ENCODE measurements at regions not wholly inside any gene's neighbourhood (a gene's known extent, or its start where the extent isn't known, plus 50 kb on each side); places are given as distances from the start of the nearest gene placed in this dataset.
"Not testable (repeated sequence)": the region's sequence is repeated elsewhere in the genome, so short reads cannot be mapped to it uniquely, and the experiment has no call there.

DNA sequence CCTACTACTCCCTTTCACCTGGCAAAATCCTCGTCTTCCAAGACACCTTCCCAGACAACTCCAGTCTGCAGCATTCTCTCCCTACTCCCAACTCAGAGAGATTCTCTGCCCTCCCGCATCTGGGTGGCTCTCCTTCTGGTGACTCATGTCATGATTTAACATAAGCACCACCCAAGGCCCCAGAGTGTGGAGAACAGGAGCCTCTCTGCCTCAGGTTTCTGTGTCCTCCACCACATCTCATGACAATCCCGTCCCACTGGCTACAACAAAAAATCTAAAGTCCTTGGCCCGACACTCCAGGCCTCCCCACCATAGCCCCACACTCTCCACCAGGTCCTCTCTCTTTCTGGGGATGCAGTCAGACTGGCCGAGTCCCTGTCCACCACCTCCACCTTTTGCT is 197.1 kb downstream of the BCL11A start:
- DNase-seq, result no peak

DNA sequence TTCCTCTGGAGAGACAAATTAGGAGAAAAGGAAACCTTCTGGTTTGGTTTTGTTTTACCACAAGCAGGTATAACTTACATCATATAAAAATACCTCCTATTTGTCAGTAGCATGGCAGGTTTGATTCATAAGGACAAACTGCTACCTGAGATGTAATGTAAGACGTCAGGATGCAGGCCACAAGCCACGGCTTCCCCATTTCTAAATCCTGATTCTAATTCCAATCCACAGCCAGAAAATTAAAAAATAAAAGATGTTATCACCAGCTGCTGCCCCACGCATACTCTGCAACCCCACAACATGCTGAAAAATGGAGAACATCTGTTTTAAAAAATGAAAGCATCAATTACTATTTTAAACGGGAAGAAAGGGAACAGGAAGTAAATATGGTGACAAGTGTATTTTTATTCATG is 197.6 kb downstream of the BCL11A start:
- DNase-seq, result no peak

DNA sequence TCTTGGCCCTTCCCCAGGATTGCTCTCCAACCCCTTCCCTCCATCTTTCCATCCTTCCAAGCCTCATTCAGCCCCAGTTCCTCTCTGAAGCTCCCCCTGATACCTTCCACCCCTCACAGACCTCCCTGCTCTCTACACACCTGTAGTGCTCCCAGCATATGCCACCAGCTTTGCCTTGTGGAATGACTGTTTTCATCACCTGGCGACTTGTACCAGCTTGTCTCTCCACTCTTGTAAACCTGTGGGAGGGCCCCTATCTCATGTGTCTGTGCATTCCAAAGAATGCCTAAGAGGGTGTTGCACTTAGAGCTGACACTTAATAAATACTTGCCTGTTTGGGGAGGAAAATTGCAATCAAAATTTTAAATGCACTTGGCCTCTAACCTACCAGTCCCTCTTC is 198.7 kb downstream of the BCL11A start:
- no peak for DNase-seq

DNA sequence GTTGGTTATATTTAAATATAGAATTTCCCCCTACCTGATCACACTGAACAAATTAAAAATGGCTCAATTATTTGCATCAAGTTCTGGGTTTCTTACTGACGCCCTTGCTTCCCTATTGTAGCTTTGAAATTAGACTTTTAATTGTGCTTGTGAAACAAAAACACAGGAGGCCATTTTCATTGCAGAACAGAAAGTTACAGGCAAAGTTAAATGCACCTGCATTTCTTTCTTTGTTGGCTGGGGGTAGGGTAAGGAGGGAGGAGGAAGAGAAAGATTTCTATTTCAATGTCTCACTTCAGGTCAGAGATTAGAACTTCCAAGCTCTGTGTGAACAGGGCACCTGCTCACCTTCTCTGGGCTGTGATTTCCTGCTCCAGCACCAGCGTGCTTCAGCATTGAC is 199.6 kb downstream of the BCL11A start:
- DNase-seq, result no peak

DNA sequence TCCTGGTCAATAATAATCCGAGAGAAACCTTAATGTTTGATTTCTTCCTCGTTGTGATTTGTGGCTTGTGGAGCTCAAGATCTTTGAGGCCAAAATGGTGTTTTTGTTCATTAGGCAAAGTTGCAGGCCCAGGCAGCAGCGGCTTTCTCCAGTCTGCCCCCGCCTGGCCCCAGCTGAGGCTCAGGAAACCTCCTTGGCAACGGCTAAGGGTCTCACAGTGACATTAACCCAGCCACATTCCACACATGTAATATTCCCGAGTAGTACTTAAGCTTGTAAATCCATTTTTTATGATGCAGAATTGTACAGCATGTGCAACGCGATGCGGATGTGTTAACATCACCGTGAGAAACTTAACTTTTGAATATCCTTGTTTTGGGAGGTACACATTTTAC is 200.1 kb downstream of the BCL11A start:
- DNase-seq, result no peak

DNA sequence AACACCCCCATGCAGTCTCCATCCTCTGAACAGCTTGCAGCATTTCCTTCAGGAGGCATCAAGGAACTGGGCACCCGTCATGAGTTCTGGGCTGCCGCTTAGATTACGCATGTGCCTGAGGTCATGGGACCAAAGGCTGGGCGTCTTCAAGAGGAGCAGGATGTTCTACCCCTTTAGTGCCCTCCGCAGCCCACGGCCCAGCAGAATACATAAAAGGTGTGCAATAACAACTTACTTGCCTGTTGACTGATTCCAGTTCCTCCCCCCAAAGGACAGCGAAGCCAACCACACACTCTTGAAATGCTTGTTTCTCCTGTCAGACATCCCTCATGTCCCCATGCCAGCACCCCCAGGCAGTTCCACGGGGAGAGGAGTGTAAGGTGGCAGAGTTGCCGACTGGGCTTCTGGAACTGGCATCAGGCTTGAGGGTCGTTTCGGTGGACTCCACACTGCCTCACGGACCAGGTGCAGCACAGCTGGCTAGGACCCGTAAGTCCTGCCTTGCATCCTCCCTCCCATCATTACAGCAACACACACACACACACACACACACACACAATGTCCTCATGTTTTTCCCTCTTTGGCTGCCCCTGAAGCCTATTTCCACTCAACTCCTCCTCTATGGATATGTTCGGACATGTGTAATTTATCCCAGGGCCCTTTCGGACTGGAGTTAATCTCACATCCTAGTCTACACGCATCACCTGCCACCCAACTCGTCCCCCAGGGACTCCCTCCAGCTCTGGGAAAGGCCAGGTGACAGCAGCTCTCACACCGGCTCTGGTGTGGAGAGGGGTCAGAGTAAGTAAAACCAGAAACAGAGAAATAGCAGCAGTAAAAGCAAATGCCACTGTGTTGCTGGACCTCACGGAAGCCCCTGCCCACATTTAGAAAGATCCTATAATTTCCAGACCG is 200.7 kb downstream of the BCL11A start:
- DNase-seq, result no peak

DNA sequence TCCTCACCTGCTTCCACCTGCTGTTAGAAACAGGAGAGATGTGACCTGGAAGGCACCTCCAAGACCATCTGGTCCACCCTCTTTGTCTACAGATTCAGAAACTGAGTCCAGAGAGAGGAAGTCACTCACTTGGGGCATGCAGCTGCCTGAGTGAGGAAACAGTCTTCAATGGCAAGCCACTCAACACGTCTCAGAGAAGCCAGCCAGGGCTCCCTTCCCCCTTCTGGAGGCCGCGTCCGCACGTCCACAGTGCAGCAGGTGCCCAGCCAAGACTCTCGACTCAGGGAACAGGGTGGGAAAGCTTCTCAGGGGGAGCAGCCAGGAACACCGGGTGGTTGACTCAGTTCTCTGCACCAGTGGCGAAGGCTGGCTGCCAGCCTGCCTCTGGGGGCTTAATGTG is 201.7 kb downstream of the BCL11A start:
- no peak for DNase-seq

DNA sequence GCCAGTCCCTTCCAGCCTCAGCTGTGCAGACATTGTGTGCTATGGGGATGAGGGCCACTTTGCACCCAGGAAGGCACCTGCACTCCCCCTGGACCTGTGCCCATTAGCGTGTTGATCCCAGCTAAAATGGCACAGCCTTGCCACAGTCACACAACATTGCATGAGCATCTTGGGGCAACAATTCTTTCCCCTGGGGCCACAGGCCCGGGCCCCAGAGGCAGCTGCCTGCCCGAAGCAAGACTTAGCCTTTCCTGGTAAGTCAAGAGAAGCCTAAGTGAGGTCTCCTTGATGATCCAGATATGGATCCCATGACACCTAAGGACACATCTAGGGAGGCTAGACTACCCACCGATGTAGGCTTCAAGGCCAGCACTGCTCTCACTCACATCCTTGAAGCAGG is 202.1 kb downstream of the BCL11A start:
- DNase-seq, result no peak

DNA sequence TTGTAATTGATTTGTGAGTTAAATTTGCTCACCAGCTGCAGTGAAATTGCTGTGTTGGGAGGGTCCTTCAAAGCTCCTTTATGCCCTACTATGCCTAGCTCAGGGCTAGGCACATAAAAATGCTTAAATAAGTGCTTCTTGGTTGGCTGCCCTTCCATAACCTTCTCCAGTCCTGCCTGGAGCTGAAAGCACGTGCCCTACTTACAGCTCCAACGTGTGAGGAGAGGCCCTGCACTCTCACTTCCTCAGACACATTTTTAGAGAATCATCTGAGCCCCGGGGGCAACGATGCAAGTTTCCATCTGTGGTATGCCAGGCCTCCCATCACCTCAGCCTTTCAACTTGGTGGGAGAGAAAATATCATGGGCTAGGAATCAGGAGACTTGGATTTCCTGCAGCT is 202.7 kb downstream of the BCL11A start:
- no peak for DNase-seq

DNA sequence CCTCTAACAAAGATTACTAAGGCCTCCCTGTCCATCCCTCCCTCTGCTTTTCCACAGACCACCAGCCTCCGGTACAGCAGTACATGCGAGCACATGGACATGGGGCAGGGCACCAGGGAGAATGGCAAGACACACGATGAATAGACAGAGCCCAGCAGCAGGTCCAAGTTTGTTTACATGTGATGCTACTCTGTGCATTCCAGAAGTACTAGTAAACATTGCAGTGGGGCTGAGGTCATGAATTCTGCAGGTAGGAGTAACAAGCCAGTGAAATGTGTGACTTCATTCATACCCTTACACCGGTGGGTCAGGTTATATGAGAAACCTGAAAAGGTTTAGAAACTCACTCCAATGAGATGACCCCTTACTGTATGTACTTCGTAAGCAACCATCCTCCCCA is 205.7 kb downstream of the BCL11A start:
- DNase-seq, result no peak

DNA sequence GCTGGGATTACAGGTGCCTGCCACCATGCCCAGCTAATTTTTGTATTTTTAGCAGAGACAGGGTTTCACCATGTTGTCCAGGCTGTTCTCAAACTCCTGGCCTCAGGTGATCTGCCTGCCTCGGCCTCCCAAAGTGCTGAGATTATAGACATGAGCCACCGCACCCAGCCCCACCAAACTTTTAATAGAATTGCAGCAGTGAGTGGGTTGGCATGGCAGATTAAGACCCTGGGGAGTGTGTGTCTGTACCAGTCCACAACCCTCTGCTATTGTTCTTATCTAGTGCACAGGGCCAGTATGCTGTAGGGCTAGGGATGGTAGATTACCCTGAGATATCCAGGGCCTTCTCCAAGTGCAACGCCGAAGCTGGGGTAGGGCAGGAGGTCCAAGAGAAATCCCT is 211.0 kb downstream of the BCL11A start:
- not testable (repeated sequence) for DNase-seq

DNA sequence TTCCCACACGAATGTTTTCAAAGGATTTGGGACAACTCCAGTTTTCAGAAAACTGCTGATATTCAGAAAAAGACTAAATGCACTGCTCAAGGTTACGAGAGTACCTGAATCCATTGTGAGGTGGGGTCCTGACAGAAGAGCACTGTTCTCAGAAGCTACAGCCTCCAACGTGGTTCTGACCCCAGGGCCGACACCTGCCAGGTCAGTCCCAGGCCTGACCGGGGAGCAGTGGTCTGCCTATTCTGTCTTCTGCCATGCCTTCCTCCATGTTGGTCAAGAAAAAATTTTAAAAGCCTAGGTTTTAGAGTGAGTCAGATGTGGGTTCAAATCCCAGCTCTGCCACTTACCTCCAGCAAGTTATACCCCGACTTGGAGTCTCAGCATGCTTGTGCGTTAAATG is 212.3 kb downstream of the BCL11A start:
- no peak for DNase-seq

DNA sequence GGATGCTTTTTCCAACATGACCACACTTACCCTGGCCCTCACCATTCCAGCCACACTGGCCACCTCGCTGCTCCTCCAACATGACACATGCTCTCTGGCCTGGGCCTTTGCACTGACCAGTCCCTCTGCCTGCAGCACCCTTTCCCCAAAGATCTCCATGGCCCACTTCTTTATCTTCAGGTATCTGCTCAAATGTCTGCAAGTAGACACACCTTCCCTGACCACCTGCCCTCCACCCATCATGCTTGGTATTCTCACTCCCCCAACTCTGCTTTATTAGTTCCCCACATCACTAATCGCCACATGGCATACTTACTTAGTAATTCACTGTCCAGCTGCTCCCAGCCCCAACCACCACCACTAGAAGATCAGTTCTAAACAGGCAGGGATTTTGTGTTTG is 214.2 kb downstream of the BCL11A start:
- DNase-seq, result no peak

DNA sequence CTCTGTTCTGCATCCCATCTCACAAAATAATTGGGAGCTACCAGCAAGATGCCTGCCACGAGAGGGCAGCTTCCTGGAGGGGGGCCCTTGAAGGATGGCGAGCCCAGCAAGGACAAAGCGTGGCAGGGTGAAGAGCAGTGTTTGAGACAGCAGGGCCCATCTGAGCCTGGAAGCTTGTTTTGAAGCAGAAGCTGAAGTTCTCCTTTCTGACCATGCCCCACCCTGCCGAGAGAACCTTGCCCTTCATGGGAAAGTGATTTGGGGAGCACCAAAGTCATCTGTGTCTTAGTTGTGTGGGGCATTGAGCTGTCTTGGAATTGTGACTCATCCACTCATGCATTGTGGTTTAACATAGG is 216.3 kb downstream of the BCL11A start:
- peak; percentile 24 for DNase-seq

DNA sequence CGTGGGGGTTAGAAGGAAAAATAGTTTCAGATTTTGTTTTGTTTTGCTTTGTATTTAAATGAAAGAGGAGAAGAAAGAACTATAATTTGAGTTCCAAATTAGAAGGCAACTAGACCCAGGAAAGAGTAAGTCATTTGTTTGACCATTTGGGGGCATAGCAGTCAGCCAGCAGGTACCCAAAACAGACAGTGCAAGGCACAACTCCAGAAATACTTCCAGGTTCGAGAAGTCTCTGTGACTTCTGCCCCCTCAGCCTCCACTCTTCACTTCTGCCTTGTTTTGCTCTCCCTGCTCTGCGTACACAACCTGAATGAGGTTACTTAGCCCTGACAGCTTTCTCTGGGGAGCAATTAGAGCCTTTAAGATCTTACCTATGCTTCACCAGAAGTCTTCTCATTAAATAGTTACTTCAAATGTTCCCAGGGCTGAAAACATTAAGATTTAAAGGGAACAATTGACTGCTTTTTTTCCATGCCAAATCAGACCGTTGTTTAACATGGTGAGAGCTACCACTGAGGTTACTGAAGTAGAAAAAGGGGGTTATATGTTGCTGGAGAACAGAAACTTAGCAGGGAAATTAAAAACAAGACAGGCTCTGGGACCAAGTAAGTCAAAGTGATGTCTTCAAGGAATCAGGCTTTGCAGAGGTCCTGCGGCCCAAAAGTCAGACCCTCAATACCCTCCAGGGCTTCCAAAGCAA is 216.9 kb downstream of the BCL11A start:
- peak; percentile 30 for DNase-seq

DNA sequence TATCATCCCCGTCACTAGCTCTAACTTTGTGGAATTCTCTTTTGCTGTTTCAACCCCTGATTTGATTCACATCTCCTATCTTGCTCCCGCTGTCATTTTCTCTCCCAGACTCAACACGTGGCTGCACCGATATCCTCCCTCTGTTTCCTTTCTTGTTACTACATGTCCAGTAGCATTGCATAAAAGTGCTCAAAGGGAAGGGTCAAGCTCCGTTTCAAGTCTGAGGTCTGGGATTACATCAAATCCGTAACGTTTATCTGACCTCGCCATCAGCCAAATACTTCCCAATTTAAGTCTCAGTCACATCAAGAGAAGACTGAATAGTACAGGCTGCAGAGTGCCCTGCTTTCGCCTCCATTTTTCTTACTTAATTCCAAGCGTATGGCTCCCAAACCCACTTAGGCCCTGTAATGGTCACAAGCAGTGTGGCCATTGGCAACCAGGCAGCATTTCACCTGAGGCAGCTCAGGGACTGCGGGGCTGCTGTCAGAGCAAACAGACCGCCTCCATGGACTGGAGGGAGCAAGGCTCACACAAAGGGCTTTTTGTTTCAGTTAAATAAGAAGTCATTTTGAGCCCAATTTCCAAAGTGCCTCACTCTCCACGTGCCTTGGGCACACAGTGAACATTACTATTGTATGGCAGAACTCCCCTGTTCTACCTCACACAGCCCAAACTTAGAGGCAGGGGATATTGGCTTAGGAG is 217.8 kb downstream of the BCL11A start:
- no peak for DNase-seq

DNA sequence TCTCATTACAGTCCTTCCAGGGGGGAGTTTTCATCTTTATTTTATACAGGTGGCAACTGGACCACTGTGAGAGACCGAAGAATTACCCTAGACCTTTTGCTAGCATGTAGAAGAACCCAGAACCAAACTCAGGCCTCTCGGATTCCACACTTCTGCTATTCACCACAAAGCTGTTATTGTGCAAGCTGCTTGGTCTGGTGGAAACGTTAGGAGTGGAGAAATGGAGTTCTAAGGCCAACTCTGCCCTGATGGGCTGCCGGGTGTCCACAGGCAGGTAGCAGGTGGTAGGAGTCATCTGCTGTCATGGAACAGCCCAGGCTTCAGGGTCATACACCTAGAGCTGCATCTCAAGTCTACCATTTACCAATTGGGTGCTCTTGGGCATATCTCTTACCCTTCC is 218.8 kb downstream of the BCL11A start:
- DNase-seq, result no peak

DNA sequence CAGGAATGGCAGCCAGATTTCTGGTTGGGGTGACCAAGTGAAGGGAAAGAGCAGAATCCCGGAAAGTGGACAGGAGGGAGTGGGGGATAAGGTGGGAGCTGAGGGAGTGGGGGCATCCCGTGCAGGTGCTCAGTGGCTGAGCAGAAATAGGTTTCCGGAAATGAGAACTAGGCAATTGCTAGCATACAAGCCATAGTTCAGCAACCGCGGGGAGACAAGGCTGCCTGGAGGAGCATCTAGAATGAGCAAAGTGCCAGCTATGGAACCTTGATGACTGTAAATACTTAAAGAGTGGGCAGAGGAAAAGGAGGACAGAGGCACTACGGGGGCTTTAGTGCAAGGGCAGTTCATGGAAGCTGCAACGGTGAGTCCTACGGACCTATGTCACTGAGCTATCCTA is 220.2 kb downstream of the BCL11A start:
- no peak for DNase-seq

DNA sequence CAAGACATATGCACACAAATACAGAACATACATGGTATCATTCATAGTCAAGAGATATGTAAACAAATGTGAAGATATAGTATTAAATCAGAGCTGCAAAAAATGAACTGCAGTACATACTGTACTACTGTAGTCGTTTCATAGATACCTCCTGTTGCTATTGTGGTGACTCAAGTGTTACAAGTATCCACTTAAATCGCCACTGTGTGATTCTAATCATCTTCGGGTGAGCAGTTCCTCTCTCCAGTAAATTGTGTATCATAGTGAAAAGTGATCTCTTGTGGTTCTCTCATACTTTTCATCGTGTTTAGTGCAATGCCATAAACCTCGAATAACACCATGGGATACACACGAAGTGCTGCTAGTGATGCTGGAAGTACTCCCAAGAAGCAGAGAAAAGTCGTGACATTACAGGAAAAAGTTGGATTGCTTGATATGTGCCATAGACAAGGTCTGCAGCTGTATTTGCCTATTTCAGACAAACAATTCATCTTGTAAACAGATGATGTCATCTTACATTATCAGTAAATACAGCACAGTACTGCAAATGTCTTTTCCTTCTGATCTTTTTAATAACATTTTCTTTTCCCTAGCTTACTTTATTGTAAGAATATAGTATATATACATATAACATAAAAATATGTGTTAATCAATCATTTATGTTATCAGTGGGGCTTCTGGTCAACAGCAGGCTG is 222.2 kb downstream of the BCL11A start:
- no peak for DNase-seq

DNA sequence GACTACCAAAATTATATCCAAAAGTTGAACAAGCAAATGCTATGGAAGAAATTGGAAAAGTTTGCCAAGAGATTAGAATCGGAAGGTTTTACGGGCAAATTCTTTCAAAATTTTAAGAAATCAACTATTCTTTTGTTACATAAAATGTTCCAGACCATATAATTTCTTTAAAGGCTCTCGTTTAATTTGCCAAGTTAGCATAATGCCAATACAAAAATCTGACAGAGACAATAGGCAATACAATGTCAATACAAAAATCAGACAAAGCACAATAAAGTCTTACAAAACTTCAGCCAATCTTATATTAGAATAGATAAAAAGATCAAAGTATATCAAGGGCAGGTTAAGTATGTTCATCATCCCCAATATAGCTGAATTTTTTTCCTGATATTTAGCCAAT is 224.2 kb downstream of the BCL11A start:
- no peak for DNase-seq

DNA sequence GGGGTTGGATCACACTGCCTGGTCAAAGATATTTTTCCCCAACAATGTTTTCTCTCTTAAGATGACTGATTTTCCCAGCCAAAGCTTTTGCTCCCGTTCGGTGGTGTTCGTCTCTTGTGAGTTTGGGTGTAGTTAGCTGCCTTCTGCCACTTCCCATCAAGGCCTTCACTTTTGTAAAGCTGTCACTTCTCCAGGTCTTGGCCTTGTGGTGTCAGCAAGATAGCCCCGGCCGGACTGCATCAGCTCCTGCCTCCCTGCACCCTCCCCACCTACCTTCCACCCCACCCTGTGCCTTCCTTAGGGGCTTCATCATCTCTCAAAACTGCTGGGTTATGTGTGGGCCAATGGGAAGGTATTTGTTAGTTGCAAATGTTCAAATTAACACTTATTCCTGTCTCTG is 228.9 kb downstream of the BCL11A start:
- no peak for DNase-seq

DNA sequence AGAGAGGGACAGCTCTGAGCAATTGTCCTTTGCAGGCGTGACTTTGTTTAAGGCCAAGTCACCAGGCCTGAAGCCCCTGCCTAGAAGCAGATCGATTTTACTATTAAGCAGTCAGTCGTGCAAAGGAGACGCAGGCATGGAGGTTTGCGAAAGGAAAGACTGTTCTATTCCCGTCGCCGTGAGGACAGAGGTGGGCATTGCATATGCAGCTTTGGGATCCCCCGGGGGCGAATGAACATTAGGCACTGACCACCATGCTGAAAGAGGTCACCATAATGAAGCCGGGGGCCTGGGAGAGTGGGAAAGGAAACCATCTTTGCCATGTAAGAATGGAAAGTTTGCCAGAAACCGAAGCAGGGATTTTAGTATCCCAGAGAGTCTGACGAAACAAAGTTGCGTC is 231.6 kb downstream of the BCL11A start:
- DNase-seq, result no peak

DNA sequence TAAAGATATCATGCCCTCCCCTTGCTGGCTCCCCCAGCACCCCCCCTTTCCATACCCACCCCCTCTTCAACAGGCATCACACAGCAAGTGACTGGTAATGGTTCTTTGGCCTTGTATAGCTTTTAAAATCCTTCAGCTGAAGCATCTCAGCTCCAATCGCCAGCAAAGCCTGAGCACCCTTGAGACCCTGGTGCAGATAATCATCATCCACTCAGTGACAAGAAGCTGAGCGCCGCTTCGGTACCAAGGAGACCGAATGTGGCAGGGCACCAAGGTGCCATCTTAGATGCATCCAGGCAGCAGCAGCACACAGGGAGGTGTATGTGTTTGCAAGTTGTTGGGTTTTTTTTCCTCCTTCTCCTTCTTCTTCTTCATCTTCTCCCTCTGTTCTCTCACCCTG is 232.7 kb downstream of the BCL11A start:
- DNase-seq, result no peak

Measured in hematopoietic multipotent progenitor cell treated with erythropoietin and hydrocortisone succinate and interleukin-3 and kit ligand, for 8 days (in vitro differentiated cells).